GM23338 (cell line): ENCODE measurements at regions not wholly inside any gene's neighbourhood (a gene's known extent, or its start where the extent isn't known, plus 50 kb on each side); places are given as distances from the start of the nearest gene placed in this dataset.

Source experiments
- ATAC-seq: fragments of 200-7000 bp; cut with Tn5 transposase; 3 replicates; pipeline ENCODE4 v1.9.1; 2020
- DNase-seq: peaks from one replicate; pipeline ENCODE4 v3.0.0-alpha.2; 2015; ENCODE audit warnings: low spot score
- H2AFZ ChIP-seq: fragments of 200-600 bp; sonication (generic); 2 replicates; pipeline ENCODE4 v1.8.0; 2016; ENCODE audit warnings: antibody characterized with exemption, mild to moderate bottlenecking, moderate library complexity
- H3F3A ChIP-seq: fragments of 200-600 bp; sonication (generic); replicated peaks from 2 replicates; pipeline ENCODE4 v1.8.0; 2017; ENCODE audit warnings: antibody characterized with exemption, mixed run types, low read depth
- H3K27ac ChIP-seq: fragments of 200-600 bp; sonication (generic); 2 replicates; pipeline ENCODE4 v1.6.1; 2016; ENCODE audit warnings: low read depth
- H3K27me3 ChIP-seq: fragments of 200-600 bp; sonication (generic); 2 replicates; pipeline ENCODE4 v1.8.0; 2016; ENCODE audit warnings: mild to moderate bottlenecking, mixed run types, moderate library complexity; ENCODE audit not compliant: insufficient read depth
- H3K36me3 ChIP-seq: fragments of 200-600 bp; sonication (generic); 2 replicates; pipeline ENCODE4 v1.8.0; 2016; ENCODE audit warnings: mild to moderate bottlenecking; ENCODE audit not compliant: insufficient read depth
- H3K4me1 ChIP-seq: fragments of 200-600 bp; sonication (generic); 2 replicates; pipeline ENCODE4 v1.8.0; 2016; ENCODE audit warnings: mild to moderate bottlenecking, moderate library complexity; ENCODE audit not compliant: insufficient read depth
- H3K4me2 ChIP-seq: fragments of 200-600 bp; sonication (generic); 2 replicates; pipeline ENCODE4 v1.7.1; 2017; ENCODE audit warnings: mixed run types
- H3K4me3 ChIP-seq: fragments of 200-600 bp; sonication (generic); 2 replicates; pipeline ENCODE4 v1.6.1; 2016; ENCODE audit warnings: mixed run types
- H3K79me2 ChIP-seq: fragments of 200-600 bp; sonication (generic); replicated peaks from 2 replicates; pipeline ENCODE4 v1.8.0; 2017; ENCODE audit warnings: mild to moderate bottlenecking; ENCODE audit not compliant: insufficient read depth
- H3K9me2 ChIP-seq: fragments of 200-600 bp; sonication (generic); 2 replicates; pipeline ENCODE4 v1.8.0; 2017; ENCODE audit not compliant: insufficient read depth
- H4K20me1 ChIP-seq: fragments of 200-600 bp; sonication (generic); replicated peaks from 2 replicates; pipeline ENCODE4 v1.8.0; 2017; ENCODE audit warnings: mild to moderate bottlenecking; ENCODE audit not compliant: insufficient read depth
- H3K27ac Mint-ChIP-seq: 2 replicates; pipeline ENCODE4 v1.8.0; 2020; ENCODE audit warnings: inconsistent platforms, mild to moderate bottlenecking, moderate library complexity, mixed read lengths
- H3K27me3 Mint-ChIP-seq: 3 replicates; pipeline ENCODE4 v1.8.0; 2022; ENCODE audit warnings: low read depth, mild to moderate bottlenecking, moderate library complexity, mixed read lengths, inconsistent platforms; ENCODE audit not compliant: insufficient read depth, poor library complexity
- H3K36me3 Mint-ChIP-seq: 3 replicates; pipeline ENCODE4 v1.8.0; 2021; ENCODE audit warnings: low read depth, mild to moderate bottlenecking, inconsistent platforms, moderate library complexity, mixed read lengths
- H3K4me1 Mint-ChIP-seq: 3 replicates; pipeline ENCODE4 v1.8.0; 2020; ENCODE audit warnings: mild to moderate bottlenecking, inconsistent platforms, mixed read lengths
- H3K4me3 Mint-ChIP-seq: 3 replicates; pipeline ENCODE4 v1.8.0; 2021; ENCODE audit warnings: moderate library complexity, mild to moderate bottlenecking, inconsistent platforms, mixed read lengths
- H3K9me3 Mint-ChIP-seq: 3 replicates; pipeline ENCODE4 v1.8.0; 2020; ENCODE audit warnings: moderate library complexity, mild to moderate bottlenecking, inconsistent platforms, mixed read lengths
- CREB1 ChIP-seq: fragments of 250-450 bp; sonication (Bioruptor Pico); IDR thresholded peaks from 2 replicates; pipeline ENCODE4 v1.5.0; 2020; ENCODE audit warnings: low read depth, mild to moderate bottlenecking, moderate library complexity
- EZH2 ChIP-seq: fragments of 200-600 bp; sonication (generic); IDR thresholded peaks from one replicate; pipeline ENCODE4 v1.8.0; 2017; ENCODE audit warnings: antibody characterized with exemption, mild to moderate bottlenecking, low read depth; ENCODE audit not compliant: unreplicated experiment
- EZH2phosphoT487 ChIP-seq: fragments of 200-600 bp; sonication (generic); IDR thresholded peaks from one replicate; pipeline ENCODE4 v1.8.1; 2018; ENCODE audit warnings: antibody characterized with exemption; ENCODE audit not compliant: unreplicated experiment
- JUNB ChIP-seq: IDR thresholded peaks from one replicate; pipeline ENCODE4 v1.6.1; 2016; ENCODE audit warnings: antibody characterized with exemption; ENCODE audit not compliant: unreplicated experiment
- NANOG ChIP-seq: IDR thresholded peaks from 2 replicates; pipeline ENCODE4 v1.6.1; 2016; ENCODE audit warnings: antibody characterized with exemption, borderline replicate concordance
- POLR2AphosphoS5 ChIP-seq: IDR thresholded peaks from 2 replicates; pipeline ENCODE4 v1.6.1; 2016; ENCODE audit warnings: antibody characterized with exemption, low read depth
- STAT1 ChIP-seq: IDR thresholded peaks from one replicate; pipeline ENCODE4 v1.6.1; 2016; ENCODE audit warnings: antibody characterized with exemption; ENCODE audit not compliant: unreplicated experiment
- ZNF114 ChIP-seq: fragments of 250-450 bp; sonication (Bioruptor Pico); IDR thresholded peaks from 2 replicates; pipeline ENCODE4 v1.5.0; 2020; ENCODE audit warnings: mild to moderate bottlenecking, moderate library complexity
- ZNF331 ChIP-seq: fragments of 250-450 bp; sonication (Bioruptor Pico); IDR thresholded peaks from 2 replicates; pipeline ENCODE4 v1.5.0; 2020; ENCODE audit warnings: low read depth, mild to moderate bottlenecking, moderate library complexity
- TF ChIP-seq, protein P1 (sequence below): fragments of 250-450 bp; sonication (Bioruptor Pico); IDR thresholded peaks from 2 replicates; pipeline ENCODE4 v1.5.0; 2020; ENCODE audit warnings: mild to moderate bottlenecking, moderate library complexity
- TF ChIP-seq, protein P2 (sequence below), 2 experiments: fragments of 200-600 bp in 1 of 2; sonication (generic) in 1 of 2; conservative IDR thresholded peaks; 2 replicates each; pipeline versions ENCODE4 v1.5.1 to v1.6.1; 2016 to 2017; ENCODE audit warnings: antibody characterized with exemption in 2 of 2, low read depth in 2 of 2, mild to moderate bottlenecking in 2 of 2, moderate library complexity in 1 of 2
- TF ChIP-seq, protein P3 (sequence below): IDR thresholded peaks from 2 replicates; pipeline ENCODE4 v1.6.1; 2016; ENCODE audit warnings: antibody characterized with exemption
- TF ChIP-seq, protein P4 (sequence below): IDR thresholded peaks from one replicate; pipeline ENCODE4 v1.6.1; 2018; ENCODE audit warnings: antibody characterized with exemption; ENCODE audit not compliant: unreplicated experiment

DNA sequence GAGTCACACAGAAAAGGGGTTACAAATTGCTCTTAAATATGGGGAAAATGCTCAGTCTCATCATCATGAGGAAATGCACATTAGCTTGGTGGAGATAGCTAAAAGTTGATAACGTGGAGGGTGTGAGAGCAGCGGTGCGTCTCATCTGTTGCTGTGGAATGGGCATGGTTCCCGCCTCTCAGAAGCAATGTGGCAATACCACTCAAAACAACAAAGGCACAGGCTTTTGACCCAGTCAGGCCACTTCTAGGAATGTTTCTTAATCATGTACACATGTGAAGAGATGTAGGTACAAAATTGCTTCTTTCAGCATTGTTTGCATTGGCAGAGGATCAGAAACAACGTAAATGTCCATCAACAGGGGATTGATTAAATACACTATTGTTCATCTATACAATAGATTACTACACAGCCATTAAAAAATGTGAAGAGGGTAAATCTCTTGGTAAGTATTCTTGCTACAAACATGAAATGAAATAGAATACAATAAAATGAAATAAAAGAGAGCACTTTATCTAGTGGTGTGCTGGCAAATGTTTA lies 212.6 kb upstream of the MSX2 start:
- no peak overlapping the region for H3K27ac ChIP-seq
- H3F3A ChIP-seq: no peaks in the 10 kb centered on the region
- Mint-ChIP-seq H3K36me3 (no peaks in the 10 kb centered on the region; the same call in 2 of the 3 replicates), H3K9me3 (peaks cover 3% of the 10 kb centered on the region; the same call in 1 of the 3 replicates), H3K4me1 (no peaks in the 10 kb centered on the region), H3K27me3 (peaks cover 3% of the 10 kb centered on the region), H3K27ac (no peak overlapping the region), H3K4me3 (no peak overlapping the region)
- H3K79me2 ChIP-seq: no peaks in the 10 kb centered on the region
- ATAC-seq: no peak
- H3K4me1 ChIP-seq: no peaks in the 10 kb centered on the region
- H2AFZ ChIP-seq: no peak overlapping the region
- H3K4me3 ChIP-seq: no peak overlapping the region
- no peaks in the 10 kb centered on the region for H3K27me3 ChIP-seq
- H3K4me2 ChIP-seq: no peak overlapping the region
- no peaks in the 10 kb centered on the region for H4K20me1 ChIP-seq
- H3K36me3 ChIP-seq: no peaks in the 10 kb centered on the region
- DNase-seq: no peak
- no peaks in the 10 kb centered on the region for H3K9me2 ChIP-seq
- TF ChIP-seq, protein P1, sequence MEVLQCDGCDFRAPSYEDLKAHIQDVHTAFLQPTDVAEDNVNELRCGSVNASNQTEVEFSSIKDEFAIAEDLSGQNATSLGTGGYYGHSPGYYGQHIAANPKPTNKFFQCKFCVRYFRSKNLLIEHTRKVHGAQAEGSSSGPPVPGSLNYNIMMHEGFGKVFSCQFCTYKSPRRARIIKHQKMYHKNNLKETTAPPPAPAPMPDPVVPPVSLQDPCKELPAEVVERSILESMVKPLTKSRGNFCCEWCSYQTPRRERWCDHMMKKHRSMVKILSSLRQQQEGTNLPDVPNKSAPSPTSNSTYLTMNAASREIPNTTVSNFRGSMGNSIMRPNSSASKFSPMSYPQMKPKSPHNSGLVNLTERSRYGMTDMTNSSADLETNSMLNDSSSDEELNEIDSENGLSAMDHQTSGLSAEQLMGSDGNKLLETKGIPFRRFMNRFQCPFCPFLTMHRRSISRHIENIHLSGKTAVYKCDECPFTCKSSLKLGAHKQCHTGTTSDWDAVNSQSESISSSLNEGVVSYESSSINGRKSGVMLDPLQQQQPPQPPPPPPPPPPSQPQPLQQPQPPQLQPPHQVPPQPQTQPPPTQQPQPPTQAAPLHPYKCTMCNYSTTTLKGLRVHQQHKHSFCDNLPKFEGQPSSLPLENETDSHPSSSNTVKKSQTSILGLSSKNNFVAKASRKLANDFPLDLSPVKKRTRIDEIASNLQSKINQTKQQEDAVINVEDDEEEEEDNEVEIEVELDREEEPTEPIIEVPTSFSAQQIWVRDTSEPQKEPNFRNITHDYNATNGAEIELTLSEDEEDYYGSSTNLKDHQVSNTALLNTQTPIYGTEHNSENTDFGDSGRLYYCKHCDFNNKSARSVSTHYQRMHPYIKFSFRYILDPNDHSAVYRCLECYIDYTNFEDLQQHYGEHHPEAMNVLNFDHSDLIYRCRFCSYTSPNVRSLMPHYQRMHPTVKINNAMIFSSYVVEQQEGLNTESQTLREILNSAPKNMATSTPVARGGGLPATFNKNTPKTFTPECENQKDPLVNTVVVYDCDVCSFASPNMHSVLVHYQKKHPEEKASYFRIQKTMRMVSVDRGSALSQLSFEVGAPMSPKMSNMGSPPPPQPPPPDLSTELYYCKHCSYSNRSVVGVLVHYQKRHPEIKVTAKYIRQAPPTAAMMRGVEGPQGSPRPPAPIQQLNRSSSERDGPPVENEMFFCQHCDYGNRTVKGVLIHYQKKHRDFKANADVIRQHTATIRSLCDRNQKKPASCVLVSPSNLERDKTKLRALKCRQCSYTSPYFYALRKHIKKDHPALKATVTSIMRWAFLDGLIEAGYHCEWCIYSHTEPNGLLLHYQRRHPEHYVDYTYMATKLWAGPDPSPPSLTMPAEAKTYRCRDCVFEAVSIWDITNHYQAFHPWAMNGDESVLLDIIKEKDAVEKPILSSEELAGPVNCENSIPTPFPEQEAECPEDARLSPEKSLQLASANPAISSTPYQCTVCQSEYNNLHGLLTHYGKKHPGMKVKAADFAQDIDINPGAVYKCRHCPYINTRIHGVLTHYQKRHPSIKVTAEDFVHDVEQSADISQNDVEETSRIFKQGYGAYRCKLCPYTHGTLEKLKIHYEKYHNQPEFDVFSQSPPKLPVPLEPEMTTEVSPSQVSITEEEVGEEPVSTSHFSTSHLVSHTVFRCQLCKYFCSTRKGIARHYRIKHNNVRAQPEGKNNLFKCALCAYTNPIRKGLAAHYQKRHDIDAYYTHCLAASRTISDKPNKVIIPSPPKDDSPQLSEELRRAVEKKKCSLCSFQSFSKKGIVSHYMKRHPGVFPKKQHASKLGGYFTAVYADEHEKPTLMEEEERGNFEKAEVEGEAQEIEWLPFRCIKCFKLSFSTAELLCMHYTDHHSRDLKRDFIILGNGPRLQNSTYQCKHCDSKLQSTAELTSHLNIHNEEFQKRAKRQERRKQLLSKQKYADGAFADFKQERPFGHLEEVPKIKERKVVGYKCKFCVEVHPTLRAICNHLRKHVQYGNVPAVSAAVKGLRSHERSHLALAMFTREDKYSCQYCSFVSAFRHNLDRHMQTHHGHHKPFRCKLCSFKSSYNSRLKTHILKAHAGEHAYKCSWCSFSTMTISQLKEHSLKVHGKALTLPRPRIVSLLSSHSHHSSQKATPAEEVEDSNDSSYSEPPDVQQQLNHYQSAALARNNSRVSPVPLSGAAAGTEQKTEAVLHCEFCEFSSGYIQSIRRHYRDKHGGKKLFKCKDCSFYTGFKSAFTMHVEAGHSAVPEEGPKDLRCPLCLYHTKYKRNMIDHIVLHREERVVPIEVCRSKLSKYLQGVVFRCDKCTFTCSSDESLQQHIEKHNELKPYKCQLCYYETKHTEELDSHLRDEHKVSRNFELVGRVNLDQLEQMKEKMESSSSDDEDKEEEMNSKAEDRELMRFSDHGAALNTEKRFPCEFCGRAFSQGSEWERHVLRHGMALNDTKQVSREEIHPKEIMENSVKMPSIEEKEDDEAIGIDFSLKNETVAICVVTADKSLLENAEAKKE (CRISPR knock-in tag): no peak
- no peak for TF ChIP-seq JUNB
- no peak for TF ChIP-seq STAT1
- TF ChIP-seq NANOG: no peak
- TF ChIP-seq POLR2AphosphoS5: no peak
- TF ChIP-seq EZH2phosphoT487: no peak
- no peak for TF ChIP-seq ZNF114 (CRISPR knock-in tag)
- no peak for TF ChIP-seq CREB1
- TF ChIP-seq, protein P2, sequence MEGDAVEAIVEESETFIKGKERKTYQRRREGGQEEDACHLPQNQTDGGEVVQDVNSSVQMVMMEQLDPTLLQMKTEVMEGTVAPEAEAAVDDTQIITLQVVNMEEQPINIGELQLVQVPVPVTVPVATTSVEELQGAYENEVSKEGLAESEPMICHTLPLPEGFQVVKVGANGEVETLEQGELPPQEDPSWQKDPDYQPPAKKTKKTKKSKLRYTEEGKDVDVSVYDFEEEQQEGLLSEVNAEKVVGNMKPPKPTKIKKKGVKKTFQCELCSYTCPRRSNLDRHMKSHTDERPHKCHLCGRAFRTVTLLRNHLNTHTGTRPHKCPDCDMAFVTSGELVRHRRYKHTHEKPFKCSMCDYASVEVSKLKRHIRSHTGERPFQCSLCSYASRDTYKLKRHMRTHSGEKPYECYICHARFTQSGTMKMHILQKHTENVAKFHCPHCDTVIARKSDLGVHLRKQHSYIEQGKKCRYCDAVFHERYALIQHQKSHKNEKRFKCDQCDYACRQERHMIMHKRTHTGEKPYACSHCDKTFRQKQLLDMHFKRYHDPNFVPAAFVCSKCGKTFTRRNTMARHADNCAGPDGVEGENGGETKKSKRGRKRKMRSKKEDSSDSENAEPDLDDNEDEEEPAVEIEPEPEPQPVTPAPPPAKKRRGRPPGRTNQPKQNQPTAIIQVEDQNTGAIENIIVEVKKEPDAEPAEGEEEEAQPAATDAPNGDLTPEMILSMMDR (conservative IDR thresholded peaks at IDR 0.05; ENCODE audit: low read depth in 2 of 2): no peak
- TF ChIP-seq, protein P3, sequence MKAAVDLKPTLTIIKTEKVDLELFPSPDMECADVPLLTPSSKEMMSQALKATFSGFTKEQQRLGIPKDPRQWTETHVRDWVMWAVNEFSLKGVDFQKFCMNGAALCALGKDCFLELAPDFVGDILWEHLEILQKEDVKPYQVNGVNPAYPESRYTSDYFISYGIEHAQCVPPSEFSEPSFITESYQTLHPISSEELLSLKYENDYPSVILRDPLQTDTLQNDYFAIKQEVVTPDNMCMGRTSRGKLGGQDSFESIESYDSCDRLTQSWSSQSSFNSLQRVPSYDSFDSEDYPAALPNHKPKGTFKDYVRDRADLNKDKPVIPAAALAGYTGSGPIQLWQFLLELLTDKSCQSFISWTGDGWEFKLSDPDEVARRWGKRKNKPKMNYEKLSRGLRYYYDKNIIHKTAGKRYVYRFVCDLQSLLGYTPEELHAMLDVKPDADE: no peak
- TF ChIP-seq EZH2: no peak
- TF ChIP-seq, protein P4, sequence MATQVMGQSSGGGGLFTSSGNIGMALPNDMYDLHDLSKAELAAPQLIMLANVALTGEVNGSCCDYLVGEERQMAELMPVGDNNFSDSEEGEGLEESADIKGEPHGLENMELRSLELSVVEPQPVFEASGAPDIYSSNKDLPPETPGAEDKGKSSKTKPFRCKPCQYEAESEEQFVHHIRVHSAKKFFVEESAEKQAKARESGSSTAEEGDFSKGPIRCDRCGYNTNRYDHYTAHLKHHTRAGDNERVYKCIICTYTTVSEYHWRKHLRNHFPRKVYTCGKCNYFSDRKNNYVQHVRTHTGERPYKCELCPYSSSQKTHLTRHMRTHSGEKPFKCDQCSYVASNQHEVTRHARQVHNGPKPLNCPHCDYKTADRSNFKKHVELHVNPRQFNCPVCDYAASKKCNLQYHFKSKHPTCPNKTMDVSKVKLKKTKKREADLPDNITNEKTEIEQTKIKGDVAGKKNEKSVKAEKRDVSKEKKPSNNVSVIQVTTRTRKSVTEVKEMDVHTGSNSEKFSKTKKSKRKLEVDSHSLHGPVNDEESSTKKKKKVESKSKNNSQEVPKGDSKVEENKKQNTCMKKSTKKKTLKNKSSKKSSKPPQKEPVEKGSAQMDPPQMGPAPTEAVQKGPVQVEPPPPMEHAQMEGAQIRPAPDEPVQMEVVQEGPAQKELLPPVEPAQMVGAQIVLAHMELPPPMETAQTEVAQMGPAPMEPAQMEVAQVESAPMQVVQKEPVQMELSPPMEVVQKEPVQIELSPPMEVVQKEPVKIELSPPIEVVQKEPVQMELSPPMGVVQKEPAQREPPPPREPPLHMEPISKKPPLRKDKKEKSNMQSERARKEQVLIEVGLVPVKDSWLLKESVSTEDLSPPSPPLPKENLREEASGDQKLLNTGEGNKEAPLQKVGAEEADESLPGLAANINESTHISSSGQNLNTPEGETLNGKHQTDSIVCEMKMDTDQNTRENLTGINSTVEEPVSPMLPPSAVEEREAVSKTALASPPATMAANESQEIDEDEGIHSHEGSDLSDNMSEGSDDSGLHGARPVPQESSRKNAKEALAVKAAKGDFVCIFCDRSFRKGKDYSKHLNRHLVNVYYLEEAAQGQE: no peak
- TF ChIP-seq ZNF331 (CRISPR knock-in tag): no peak
